HFF-Myc (cell line): ENCODE measurements at regions not wholly inside any gene's neighbourhood (a gene's known extent, or its start where the extent isn't known, plus 50 kb on each side); places are given as distances from the start of the nearest gene placed in this dataset.

Experiments
- DNase-seq: peaks from one replicate; pipeline ENCODE4 v3.0.0-alpha.2; 2011; ENCODE audit warnings: low read depth; ENCODE audit errors: extremely low read depth
- H3K4me3 ChIP-seq: replicated peaks from 2 replicates; pipeline ENCODE4 v1.5.1; 2011; ENCODE audit warnings: low read depth, mild to moderate bottlenecking, control low read depth, low read length
- TF ChIP-seq, protein P1 (sequence below): IDR thresholded peaks from 2 replicates; pipeline ENCODE4 v1.5.1; 2012; ENCODE audit warnings: mild to moderate bottlenecking, low read depth, low read length, control low read depth; ENCODE audit errors: missing control alignments

- H3K4me3 ChIP-seq = no peak overlapping the region
- no peak for DNase-seq
- TF ChIP-seq, protein P1, sequence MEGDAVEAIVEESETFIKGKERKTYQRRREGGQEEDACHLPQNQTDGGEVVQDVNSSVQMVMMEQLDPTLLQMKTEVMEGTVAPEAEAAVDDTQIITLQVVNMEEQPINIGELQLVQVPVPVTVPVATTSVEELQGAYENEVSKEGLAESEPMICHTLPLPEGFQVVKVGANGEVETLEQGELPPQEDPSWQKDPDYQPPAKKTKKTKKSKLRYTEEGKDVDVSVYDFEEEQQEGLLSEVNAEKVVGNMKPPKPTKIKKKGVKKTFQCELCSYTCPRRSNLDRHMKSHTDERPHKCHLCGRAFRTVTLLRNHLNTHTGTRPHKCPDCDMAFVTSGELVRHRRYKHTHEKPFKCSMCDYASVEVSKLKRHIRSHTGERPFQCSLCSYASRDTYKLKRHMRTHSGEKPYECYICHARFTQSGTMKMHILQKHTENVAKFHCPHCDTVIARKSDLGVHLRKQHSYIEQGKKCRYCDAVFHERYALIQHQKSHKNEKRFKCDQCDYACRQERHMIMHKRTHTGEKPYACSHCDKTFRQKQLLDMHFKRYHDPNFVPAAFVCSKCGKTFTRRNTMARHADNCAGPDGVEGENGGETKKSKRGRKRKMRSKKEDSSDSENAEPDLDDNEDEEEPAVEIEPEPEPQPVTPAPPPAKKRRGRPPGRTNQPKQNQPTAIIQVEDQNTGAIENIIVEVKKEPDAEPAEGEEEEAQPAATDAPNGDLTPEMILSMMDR = no peak
These were observed 650.7 kb downstream of the CDH8 start for GRCh38 chr16:61385392-61386071.

GRCh38 chr16:61382435-61382834, 653.8 kb downstream of the CDH8 start:
- no peak for DNase-seq
- no peak overlapping the region for H3K4me3 ChIP-seq
- TF ChIP-seq, protein P1 = no peak

GRCh38 chr16:61379311-61379710, 656.9 kb downstream of the CDH8 start:
- TF ChIP-seq, protein P1 = no peak
- H3K4me3 ChIP-seq = no peak overlapping the region
- DNase-seq = no peak

DNA sequence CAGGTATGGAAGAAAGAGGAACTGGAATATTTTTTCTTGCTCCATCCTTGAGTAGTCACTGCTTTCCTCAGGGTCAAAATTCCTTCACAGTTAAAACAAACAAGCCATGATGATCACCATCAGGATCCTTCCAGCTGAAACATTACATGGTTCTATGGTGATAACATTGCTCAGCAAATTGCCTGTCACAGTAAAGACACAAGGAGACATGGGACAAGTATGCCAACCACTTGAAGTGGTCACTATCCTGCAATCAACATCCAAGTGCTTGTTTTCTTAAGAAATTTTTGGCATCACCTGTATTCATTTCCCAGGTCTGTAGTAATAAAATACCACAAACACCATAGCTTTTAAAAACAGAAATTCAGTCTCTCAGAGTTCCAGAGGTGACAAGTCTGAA, 662.2 kb downstream of the CDH8 start:
- TF ChIP-seq, protein P1 = no peak
- DNase-seq = no peak

DNA sequence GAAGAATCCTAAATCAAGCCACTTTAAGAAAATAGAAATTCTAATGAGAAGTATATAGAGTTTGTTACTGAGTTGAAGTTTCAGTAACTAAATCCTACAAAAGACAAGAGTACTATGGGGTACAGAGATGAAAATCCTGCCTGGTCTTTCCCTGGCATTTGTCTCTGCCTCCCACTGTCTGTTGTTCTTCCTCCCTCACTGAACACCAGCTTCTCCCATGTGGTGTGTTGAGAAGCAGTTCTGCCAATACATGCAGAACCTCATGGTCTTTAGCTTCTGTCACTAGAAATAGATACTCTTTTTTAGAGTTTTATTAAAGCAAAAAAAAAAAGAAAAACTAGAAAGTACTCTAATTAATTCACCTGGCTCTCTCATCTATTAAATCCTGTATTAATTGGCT, 664.4 kb downstream of the CDH8 start:
- no peak overlapping the region for H3K4me3 ChIP-seq
- TF ChIP-seq, protein P1 = no peak
- DNase-seq = no peak

More for the DNA sequence above, 662.2 kb downstream of the CDH8 start:
- H3K4me3 ChIP-seq = no peak overlapping the region

DNA sequence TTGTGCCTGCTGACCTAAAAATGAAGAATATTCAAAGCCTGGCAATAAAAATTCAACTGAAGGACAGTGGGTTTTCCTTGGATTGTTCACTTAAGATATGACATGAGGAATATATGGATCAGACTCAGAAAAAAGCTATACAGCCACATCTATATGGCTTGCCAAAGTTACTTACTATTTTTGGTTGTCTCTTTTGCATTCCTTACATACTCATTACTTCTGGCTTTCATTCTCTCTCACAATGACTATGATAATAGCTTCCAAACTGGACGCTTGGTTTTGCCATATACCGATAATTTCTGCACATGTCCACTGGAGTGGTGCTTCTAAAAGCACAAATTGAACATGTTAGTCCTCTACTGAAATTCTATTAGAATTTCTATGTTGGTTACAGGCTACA, 664.9 kb downstream of the CDH8 start:
- H3K4me3 ChIP-seq = no peak overlapping the region
- TF ChIP-seq, protein P1 = no peak
- no peak for DNase-seq

- no peak overlapping the region for H3K4me3 ChIP-seq
- TF ChIP-seq, protein P1 = no peak
These were observed 665.7 kb downstream of the CDH8 start for GRCh38 chr16:61370564-61370963.

More at GRCh38 chr16:61370564-61370963, 665.7 kb downstream of the CDH8 start:
- DNase-seq = no peak
